Body of pancreas (tissue), 4 donors: ENCODE measurements at regions not wholly inside any gene's neighbourhood (a gene's known extent, or its start where the extent isn't known, plus 50 kb on each side); places are given as distances from the start of the nearest gene placed in this dataset.
"Not testable (repeated sequence)": the region's sequence is repeated elsewhere in the genome, so short reads cannot be mapped to it uniquely, and the experiment has no call there.

Source experiments
- ATAC-seq: fragments of 150-250 bp; one replicate; pipeline ENCODE4 v1.9.1; 2016
- DNase-seq, 4 donors: peaks; one replicate each; pipeline ENCODE4 v3.0.0-alpha.2; 2019
- H3K27ac ChIP-seq, 4 donors: fragments of 200-600 bp; sonication (generic); 1 replicate in 3 of 4; 2 replicates in 1 of 4; pipeline versions ENCODE4 v1.5.1 to v1.6.1; 2016 to 2019; ENCODE audit warnings: mild to moderate bottlenecking in 1 of 4, mixed read lengths in 1 of 4, moderate library complexity in 1 of 4
- H3K27me3 ChIP-seq, 2 donors: fragments of 200-600 bp; sonication (generic); one replicate each; pipeline ENCODE4 v1.6.0; 2016; ENCODE audit warnings: mild to moderate bottlenecking in 1 of 2
- H3K36me3 ChIP-seq, 2 donors: fragments of 200-600 bp; sonication (generic); replicated peaks in 1 of 2; 2 replicates each; pipeline ENCODE4 v1.5.1; 2016; ENCODE audit warnings: low read depth in 2 of 2; ENCODE audit not compliant: insufficient read depth in 1 of 2
- H3K4me1 ChIP-seq: fragments of 200-600 bp; sonication (generic); one replicate; pipeline ENCODE4 v1.6.0; 2016
- H3K4me3 ChIP-seq, 2 donors: fragments of 200-600 bp; sonication (generic); 1 replicate in 1 of 2; 2 replicates in 1 of 2; pipeline ENCODE4 v1.5.1; 2016 to 2019
- H3K9me3 ChIP-seq, 3 donors: fragments of 200-600 bp; sonication (generic); 1 replicate in 2 of 3; 2 replicates in 1 of 3; pipeline ENCODE4 v1.5.1; 2016
- CTCF ChIP-seq, 7 experiments: fragments of 450-650 bp in 4 of 7; fragments of 200-600 bp in 3 of 7; sonication (generic) in 3 of 7; IDR thresholded peaks; one replicate each; pipeline ENCODE4 v1.5.1; 2016 to 2019; ENCODE audit warnings: antibody characterized with exemption in 7 of 7
- POLR2A ChIP-seq, 3 donors: fragments of 450-650 bp; IDR thresholded peaks; one replicate each; pipeline ENCODE4 v1.6.1; 2016; ENCODE audit warnings: antibody characterized with exemption in 3 of 3, mild to moderate bottlenecking in 2 of 3
- whole genome bisulfite sequencing, 2 donors: methylation state at CpG; one replicate each; pipeline ENCODE4 v1.1.5; 2017; 5-methylcytosine and 5-hydroxymethylcytosine counted together
- intact Hi-C: fragments of 100-400 bp; cut with DNase I; formaldehyde crosslinking; loops from one replicate; pipeline ENCODE4 v1.15.1; 2023

- Histone ChIP-seq H3K27me3 (no peaks in the 10 kb centered on the region), H3K9me3 (no peaks in the 10 kb centered on the region), H3K4me3 (no peak overlapping the region), H3K4me1 (no peaks in the 10 kb centered on the region), H3K36me3 (no peaks in the 10 kb centered on the region), H3K27ac (no peak overlapping the region)
- 47 to 51% methylated on average over 2 of the region's 2 CpGs for WGBS, 2 donors
- DNase-seq = no peak
- no peak for ATAC-seq
- TF ChIP-seq POLR2A (IDR thresholded peaks at IDR 0.05) = no peak
- intact Hi-C loops = no loop called here
Observed at GRCh38 chr18:72985686-72986085, 117.9 kb upstream of the NETO1 start.

GRCh38 chr18:72984290-72984689 is 116.5 kb upstream of the NETO1 start:
- Histone ChIP-seq H3K4me1 (no peaks in the 10 kb centered on the region), H3K27ac (no peak overlapping the region), H3K27me3 (no peaks in the 10 kb centered on the region), H3K36me3 (no peaks in the 10 kb centered on the region), H3K4me3 (no peak overlapping the region), H3K9me3 (no peaks in the 10 kb centered on the region)
- TF ChIP-seq POLR2A (IDR thresholded peaks at IDR 0.05) (no peak), CTCF (IDR thresholded peaks at IDR 0.05) (no peak)
- ATAC-seq (no peak), DNase-seq (no peak)
- WGBS, 2 donors = 60 to 71% methylated on average over 2 of the region's 2 CpGs
- intact Hi-C loops = no loop called here

- WGBS, 2 donors = 41 to 48% methylated on average over 2 of the region's 2 CpGs
- TF ChIP-seq CTCF (IDR thresholded peaks at IDR 0.05) = no peak
- no peak for TF ChIP-seq POLR2A (IDR thresholded peaks at IDR 0.05)
- Histone ChIP-seq H3K36me3 (no peaks in the 10 kb centered on the region), H3K4me1 (no peaks in the 10 kb centered on the region), H3K9me3 (no peaks in the 10 kb centered on the region), H3K4me3 (no peak overlapping the region), H3K27ac (no peak overlapping the region), H3K27me3 (no peaks in the 10 kb centered on the region)
- intact Hi-C loops = no loop called here
- ATAC-seq (no peak), DNase-seq (no peak)
Observed at GRCh38 chr18:72973841-72974240, 106.1 kb upstream of the NETO1 start.

GRCh38 chr18:72965616-72966015 is 97.8 kb upstream of the NETO1 start:
- ATAC-seq = no peak
- Histone ChIP-seq H3K9me3 (no peaks in the 10 kb centered on the region), H3K36me3 (no peaks in the 10 kb centered on the region), H3K27ac (no peak overlapping the region), H3K4me3 (no peak overlapping the region), H3K27me3 (no peaks in the 10 kb centered on the region), H3K4me1 (no peaks in the 10 kb centered on the region)
- no peak for DNase-seq
- 55 to 57% methylated on average over 9 of the region's 9 CpGs for WGBS, 2 donors
- TF ChIP-seq CTCF (IDR thresholded peaks at IDR 0.05) (no peak), POLR2A (IDR thresholded peaks at IDR 0.05) (no peak)
- intact Hi-C loops = no loop called here

GRCh38 chr18:72958195-72958594 is 90.4 kb upstream of the NETO1 start:
- H3K4me3 ChIP-seq, H3K4me1 ChIP-seq, intact Hi-C loops, DNase-seq, H3K9me3 ChIP-seq, H3K27me3 ChIP-seq, H3K27ac ChIP-seq, ATAC-seq, H3K36me3 ChIP-seq: not testable (repeated sequence)

- Histone ChIP-seq H3K4me1 (no peaks in the 10 kb centered on the region), H3K4me3 (no peak overlapping the region), H3K27ac (no peak overlapping the region), H3K9me3 (no peaks in the 10 kb centered on the region), H3K27me3 (no peaks in the 10 kb centered on the region), H3K36me3 (no peaks in the 10 kb centered on the region)
- DNase-seq (no peak), ATAC-seq (no peak)
- no peak for TF ChIP-seq CTCF (IDR thresholded peaks at IDR 0.05)
- TF ChIP-seq POLR2A (IDR thresholded peaks at IDR 0.05) = no peak
- intact Hi-C loops = no loop called here
- WGBS, 2 donors = 40 to 53% methylated on average over 3 of the region's 3 CpGs
Observed at GRCh38 chr18:72948439-72948838, 80.7 kb upstream of the NETO1 start.
